ENCODE measurements at regions not wholly inside any gene's neighbourhood (a gene's known extent, or its start where the extent isn't known, plus 50 kb on each side); places are given as distances from the start of the nearest gene placed in this dataset.

- TF ChIP-seq, protein P1, sequence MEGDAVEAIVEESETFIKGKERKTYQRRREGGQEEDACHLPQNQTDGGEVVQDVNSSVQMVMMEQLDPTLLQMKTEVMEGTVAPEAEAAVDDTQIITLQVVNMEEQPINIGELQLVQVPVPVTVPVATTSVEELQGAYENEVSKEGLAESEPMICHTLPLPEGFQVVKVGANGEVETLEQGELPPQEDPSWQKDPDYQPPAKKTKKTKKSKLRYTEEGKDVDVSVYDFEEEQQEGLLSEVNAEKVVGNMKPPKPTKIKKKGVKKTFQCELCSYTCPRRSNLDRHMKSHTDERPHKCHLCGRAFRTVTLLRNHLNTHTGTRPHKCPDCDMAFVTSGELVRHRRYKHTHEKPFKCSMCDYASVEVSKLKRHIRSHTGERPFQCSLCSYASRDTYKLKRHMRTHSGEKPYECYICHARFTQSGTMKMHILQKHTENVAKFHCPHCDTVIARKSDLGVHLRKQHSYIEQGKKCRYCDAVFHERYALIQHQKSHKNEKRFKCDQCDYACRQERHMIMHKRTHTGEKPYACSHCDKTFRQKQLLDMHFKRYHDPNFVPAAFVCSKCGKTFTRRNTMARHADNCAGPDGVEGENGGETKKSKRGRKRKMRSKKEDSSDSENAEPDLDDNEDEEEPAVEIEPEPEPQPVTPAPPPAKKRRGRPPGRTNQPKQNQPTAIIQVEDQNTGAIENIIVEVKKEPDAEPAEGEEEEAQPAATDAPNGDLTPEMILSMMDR (conservative IDR thresholded peaks at IDR 0.05; ENCODE audit: low read depth in 2 of 2) = peak; percentile 73 to 82
- TF ChIP-seq NANOG (IDR thresholded peaks at IDR 0.05; ENCODE audit: borderline replicate concordance) (no peak), POLR2AphosphoS5 (IDR thresholded peaks at IDR 0.05; ENCODE audit: low read depth) (no peak)
Measured at GRCh38 chr10:28432210-28432676, 100.7 kb upstream of the WAC start.
